GM10248 (cell line): ENCODE measurements at regions not wholly inside any gene's neighbourhood (a gene's known extent, or its start where the extent isn't known, plus 50 kb on each side); places are given as distances from the start of the nearest gene placed in this dataset.
"Not testable (repeated sequence)": the region's sequence is repeated elsewhere in the genome, so short reads cannot be mapped to it uniquely, and the experiment has no call there.

Experiments
- CTCF ChIA-PET: fragments of 300-600 bp; sonication (Branson Sonifier 250); formaldehyde crosslinking; extraction: SDS; loops from one replicate; lab custom pipeline; 2021; ENCODE audit warnings: antibody characterized with exemption; lab: Yijun Ruan, JAX
- POLR2A ChIA-PET: fragments of 350-650 bp; sonication (Branson Sonifier 250); formaldehyde crosslinking; extraction: SDS; loops from one replicate; lab custom pipeline; 2020; ENCODE audit warnings: antibody characterized with exemption; lab: Yijun Ruan, JAX
- DNase-seq: peaks from one replicate; pipeline ENCODE4 v3.0.0; 2012; ENCODE audit errors: extremely low spot score
- TF ChIP-seq, protein P1 (sequence below): IDR thresholded peaks from 2 replicates; pipeline ENCODE4 v1.5.1; 2012; ENCODE audit warnings: mild to moderate bottlenecking, low read depth; ENCODE audit errors: extremely low read depth, missing control alignments, control extremely low read depth

DNA sequence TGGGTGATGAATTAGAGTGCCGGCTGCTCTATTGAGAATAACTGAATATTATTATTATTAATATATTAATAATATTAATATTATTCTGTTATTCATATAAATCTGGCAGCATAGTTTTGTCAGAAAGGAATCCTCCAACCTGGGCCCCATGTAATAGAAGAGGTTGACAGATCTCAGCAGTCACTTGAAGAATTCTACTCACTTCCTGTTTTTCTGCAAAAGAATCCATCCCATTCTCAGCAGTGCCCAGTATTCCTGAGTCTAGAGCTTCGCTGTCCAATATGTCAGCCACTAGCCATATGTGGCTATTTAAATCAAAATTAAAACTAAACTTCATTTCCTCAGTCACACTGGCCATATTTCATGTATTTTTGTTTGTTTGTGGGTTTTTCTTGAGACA lies 72.4 kb upstream of the USPL1 start:
- CTCF ChIA-PET, result no interaction called here
- POLR2A ChIA-PET, result no interaction called here
- no peak for DNase-seq
- TF ChIP-seq, protein P1, sequence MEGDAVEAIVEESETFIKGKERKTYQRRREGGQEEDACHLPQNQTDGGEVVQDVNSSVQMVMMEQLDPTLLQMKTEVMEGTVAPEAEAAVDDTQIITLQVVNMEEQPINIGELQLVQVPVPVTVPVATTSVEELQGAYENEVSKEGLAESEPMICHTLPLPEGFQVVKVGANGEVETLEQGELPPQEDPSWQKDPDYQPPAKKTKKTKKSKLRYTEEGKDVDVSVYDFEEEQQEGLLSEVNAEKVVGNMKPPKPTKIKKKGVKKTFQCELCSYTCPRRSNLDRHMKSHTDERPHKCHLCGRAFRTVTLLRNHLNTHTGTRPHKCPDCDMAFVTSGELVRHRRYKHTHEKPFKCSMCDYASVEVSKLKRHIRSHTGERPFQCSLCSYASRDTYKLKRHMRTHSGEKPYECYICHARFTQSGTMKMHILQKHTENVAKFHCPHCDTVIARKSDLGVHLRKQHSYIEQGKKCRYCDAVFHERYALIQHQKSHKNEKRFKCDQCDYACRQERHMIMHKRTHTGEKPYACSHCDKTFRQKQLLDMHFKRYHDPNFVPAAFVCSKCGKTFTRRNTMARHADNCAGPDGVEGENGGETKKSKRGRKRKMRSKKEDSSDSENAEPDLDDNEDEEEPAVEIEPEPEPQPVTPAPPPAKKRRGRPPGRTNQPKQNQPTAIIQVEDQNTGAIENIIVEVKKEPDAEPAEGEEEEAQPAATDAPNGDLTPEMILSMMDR, result no peak

DNA sequence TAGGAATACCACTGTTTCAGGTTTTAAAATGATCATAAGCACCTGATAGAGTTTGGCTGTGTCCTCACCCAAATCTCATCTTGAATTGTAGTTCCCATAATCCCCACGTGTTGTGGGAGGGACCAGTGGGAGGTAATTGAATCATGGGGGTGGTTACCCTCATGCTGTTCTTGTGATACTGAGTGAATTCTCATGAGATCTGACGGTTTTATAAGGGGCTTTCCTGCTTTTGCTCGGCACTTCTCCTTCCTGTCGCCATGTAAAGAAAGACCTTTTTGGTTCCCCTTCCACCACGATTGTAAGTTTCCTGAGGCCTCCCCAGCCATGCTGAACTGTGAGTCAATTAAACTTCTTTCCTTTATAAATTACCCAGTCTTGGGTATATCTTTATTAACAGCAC lies 69.7 kb upstream of the USPL1 start:
- POLR2A ChIA-PET, DNase-seq: not testable (repeated sequence)
- CTCF ChIA-PET, result interaction anchor here (1.0 kb wide), 1 partner anchor 10 kb away, joined by 3 read pairs; no protein-coding TSS in a partner anchor

DNA sequence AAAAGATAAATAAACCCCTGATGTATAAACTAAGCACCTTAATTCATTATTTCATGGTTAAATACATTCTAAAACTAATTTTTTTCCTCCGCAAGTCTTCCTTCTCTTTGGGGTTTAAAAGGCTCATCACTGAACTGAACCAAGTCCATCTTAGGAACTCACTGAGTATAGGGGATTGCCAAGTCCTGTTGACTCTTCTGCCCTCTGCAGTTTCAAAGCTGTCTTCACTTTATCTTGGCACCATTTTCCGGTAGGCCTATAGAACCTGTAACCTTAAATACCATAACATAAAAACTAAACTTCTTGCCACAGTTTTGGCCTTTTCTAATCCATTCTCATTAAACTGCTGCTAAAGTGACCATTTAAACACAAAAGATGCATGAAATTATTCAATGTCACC lies 66.5 kb upstream of the USPL1 start:
- peak; percentile 45 for DNase-seq
- POLR2A ChIA-PET, result no interaction called here
- CTCF ChIA-PET, result interaction anchor here (1.1 to 1.8 kb wide), 2 partner anchors 10 to 197 kb away, joined by 3 to 4 read pairs; no protein-coding TSS in a partner anchor
- TF ChIP-seq, protein P1, result peak; percentile 23

DNA sequence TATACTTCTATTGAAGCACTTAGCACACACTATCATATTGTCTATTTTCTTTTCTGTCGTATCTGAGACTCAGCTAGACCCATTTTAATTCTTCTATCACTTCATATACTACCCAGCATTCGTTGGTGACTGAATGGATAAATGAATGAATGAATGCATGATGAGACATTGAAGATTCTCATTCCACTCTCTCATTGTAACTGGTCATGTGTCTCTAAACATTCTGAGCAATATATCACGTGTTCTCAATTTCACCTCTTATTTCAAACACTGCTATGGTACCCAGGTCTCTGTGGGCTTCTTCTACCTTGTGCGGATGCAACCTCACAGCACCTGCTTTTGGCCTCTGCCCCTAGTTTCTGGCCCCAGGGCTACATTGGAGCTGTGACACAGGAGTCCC lies 65.2 kb upstream of the USPL1 start:
- DNase-seq, result no peak
- TF ChIP-seq, protein P1, result no peak
- CTCF ChIA-PET, result interaction anchor here (1.0 to 1.4 kb wide), 3 partner anchors 18 to 420 kb away, joined by 3 read pairs; no protein-coding TSS in a partner anchor
- POLR2A ChIA-PET, result no interaction called here

DNA sequence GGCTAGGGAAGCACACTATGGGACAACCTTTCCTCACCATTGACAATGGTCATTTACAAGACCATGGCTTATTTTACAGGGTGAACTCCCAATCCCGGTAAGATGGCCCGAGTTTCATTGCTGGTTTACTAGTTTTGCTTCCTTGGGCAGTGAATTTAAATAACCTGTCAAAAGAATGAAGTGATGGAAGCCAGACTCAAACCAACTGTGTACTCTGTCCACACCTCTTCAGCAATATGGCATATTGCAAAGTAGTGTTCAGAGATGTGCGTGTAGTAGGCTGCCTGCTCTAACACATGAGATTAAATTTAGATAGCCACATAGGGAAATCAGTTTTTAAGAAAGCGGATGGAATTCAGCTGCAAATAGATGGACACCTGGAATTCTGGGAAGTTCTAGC lies 58.4 kb upstream of the USPL1 start:
- POLR2A ChIA-PET, result no interaction called here
- TF ChIP-seq, protein P1, result no peak
- CTCF ChIA-PET, result interaction anchor here (0.9 to 1.3 kb wide), 2 partner anchors 223 to 427 kb away, joined by 3 to 4 read pairs; no protein-coding TSS in a partner anchor
- DNase-seq, result no peak

DNA sequence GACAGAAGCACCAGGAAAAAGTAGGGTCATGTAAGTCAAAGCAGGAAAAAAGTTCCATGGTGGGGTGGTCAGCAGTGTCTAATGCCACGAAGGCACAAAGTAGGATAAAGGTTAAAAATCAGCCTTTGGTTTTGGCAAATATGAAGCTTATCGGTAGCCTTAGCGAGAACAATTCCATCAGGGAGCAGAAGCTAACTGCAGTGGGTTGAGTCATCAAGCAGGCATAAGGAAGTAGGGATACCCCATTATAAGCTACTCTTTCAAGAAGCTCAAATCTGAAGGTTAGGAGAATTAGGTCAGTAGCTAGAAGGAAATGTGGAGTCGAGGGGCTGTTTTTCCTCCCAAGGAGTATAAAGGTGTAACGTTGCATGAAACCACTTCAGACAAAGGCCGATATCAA lies 57.5 kb upstream of the USPL1 start:
- CTCF ChIA-PET, result interaction anchor here (0.7 to 0.9 kb wide), 3 partner anchors 10 to 224 kb away, joined by 3 read pairs; no protein-coding TSS in a partner anchor
- no peak for DNase-seq
- POLR2A ChIA-PET, result no interaction called here
- TF ChIP-seq, protein P1, result no peak

DNA sequence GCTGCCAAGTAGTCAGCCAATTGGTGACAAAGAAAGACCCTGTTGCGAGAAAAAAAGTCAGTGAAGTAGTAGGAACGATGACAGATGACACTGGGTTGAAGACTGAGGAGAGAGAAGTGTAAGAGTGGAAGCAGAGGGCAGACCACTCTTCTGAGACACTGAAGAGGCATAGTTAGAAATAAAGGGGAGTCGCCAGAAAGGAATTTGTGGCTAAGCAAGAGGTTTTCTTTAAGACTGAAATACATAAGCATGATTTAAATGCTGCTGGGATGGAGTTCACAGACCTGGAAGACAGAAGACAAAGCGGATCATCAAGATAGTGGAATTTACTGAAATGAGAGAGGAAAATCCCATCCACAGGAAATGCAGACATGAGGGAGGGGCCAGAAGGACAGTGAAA lies 56.2 kb upstream of the USPL1 start:
- no peak for DNase-seq
- POLR2A ChIA-PET, result no interaction called here
- TF ChIP-seq, protein P1, result no peak
- CTCF ChIA-PET, result no interaction called here
